ENCODE measurements at regions not wholly inside any gene's neighbourhood (a gene's known extent, or its start where the extent isn't known, plus 50 kb on each side); places are given as distances from the start of the nearest gene placed in this dataset.

DNA sequence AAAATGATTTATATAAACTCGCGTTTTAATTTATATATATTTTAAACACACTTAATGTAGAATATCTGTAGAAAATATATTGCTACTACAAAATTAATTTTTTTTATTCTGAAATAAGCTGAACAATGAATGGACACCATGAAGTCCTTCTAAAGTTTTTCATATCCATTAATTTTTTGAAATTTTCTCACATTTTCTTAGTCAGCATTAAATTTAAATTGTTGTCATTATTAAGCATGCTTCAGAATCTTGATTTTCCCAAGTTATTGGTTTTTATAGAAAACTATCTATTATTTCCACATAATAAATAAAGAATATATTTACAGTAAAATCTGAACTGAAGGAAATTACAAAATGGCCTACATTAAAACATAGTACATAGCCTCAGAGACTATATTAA lies 1314.9 kb upstream of the CDH6 start:
- no peaks in the 10 kb centered on the region for H3K4me1 ChIP-seq (ENCODE audit: insufficient read depth, poor library complexity, severe bottlenecking)
- ATAC-seq (ENCODE audit: low read depth) = no peak
- TF ChIP-seq, protein P1, sequence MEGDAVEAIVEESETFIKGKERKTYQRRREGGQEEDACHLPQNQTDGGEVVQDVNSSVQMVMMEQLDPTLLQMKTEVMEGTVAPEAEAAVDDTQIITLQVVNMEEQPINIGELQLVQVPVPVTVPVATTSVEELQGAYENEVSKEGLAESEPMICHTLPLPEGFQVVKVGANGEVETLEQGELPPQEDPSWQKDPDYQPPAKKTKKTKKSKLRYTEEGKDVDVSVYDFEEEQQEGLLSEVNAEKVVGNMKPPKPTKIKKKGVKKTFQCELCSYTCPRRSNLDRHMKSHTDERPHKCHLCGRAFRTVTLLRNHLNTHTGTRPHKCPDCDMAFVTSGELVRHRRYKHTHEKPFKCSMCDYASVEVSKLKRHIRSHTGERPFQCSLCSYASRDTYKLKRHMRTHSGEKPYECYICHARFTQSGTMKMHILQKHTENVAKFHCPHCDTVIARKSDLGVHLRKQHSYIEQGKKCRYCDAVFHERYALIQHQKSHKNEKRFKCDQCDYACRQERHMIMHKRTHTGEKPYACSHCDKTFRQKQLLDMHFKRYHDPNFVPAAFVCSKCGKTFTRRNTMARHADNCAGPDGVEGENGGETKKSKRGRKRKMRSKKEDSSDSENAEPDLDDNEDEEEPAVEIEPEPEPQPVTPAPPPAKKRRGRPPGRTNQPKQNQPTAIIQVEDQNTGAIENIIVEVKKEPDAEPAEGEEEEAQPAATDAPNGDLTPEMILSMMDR (IDR thresholded peaks at IDR 0.05; ENCODE audit: poor library complexity, severe bottlenecking) = no peak
- peaks cover 13% of the 10 kb centered on the region for H3K27me3 ChIP-seq (ENCODE audit: insufficient read depth, poor library complexity, severe bottlenecking)
- no peak overlapping the region for H3K4me3 ChIP-seq (ENCODE audit: severe bottlenecking)
- DNase-seq (ENCODE audit: low spot score) = no peak
- H3K9me3 ChIP-seq (ENCODE audit: severe bottlenecking) = peaks cover 10% of the 10 kb centered on the region
- H3K36me3 ChIP-seq (ENCODE audit: low read depth) = no peaks in the 10 kb centered on the region
- no peak overlapping the region for H3K27ac ChIP-seq (ENCODE audit: poor library complexity, severe bottlenecking)

DNA sequence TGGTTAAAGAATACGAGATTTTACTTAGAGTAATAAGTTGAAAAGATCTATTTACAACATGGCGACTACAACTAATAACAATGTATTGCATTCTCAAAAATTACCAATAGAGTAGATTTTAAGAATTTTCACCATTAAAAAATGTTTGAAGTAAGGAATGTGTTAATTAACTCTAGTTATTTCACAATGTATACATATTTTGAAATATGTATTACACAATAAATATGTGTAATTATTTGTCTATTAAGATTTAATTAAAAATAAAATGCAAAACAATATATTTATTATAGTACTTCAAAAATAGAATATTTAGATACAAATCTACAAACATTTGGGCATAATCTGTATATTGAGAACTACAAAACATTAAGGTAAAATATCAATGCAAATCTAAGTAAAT lies 1326.3 kb upstream of the CDH6 start:
- no peak for ATAC-seq (ENCODE audit: low read depth)
- no peak for DNase-seq (ENCODE audit: low spot score)

DNA sequence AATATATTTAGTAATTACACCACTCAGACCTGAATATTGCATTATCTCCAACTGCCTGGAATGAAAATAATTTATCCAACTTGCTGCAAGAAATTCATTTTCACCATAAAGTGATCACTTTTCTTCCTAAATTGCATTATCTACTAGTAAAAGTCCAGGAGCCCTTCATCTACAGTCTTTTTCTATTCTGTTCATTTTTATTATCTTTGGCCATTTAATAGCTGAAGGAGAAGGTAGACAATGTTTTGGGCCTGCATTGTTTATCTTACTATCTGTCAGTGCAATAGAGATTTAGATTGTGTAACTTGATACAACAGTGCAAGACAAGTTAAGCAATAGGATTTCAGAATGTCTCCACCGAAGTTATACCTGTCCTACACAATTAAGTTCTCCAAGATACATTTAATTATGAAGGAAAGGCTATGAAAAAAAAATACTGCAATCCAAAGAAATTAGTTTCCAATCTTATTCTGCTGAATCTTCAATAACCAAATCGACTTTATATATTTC lies 1339.7 kb upstream of the CDH6 start:
- no peaks in the 10 kb centered on the region for H3K9me3 ChIP-seq (ENCODE audit: severe bottlenecking)
- H3K36me3 ChIP-seq (ENCODE audit: low read depth) = no peaks in the 10 kb centered on the region
- no peak overlapping the region for H3K27ac ChIP-seq (ENCODE audit: poor library complexity, severe bottlenecking)
- H3K4me3 ChIP-seq (ENCODE audit: severe bottlenecking) = no peak overlapping the region
- TF ChIP-seq, protein P1 (IDR thresholded peaks at IDR 0.05; ENCODE audit: poor library complexity, severe bottlenecking) = no peak
- no peak for DNase-seq (ENCODE audit: low spot score)
- H3K4me1 ChIP-seq (ENCODE audit: insufficient read depth, poor library complexity, severe bottlenecking) = peaks cover 3% of the 10 kb centered on the region
- no peak; the same call in 2 of the 3 replicates for ATAC-seq (ENCODE audit: low read depth)
- no peaks in the 10 kb centered on the region for H3K27me3 ChIP-seq (ENCODE audit: insufficient read depth, poor library complexity, severe bottlenecking)

More for the DNA sequence above, 1326.3 kb upstream of the CDH6 start:
- TF ChIP-seq, protein P1 (IDR thresholded peaks at IDR 0.05; ENCODE audit: poor library complexity, severe bottlenecking) = no peak
- Histone ChIP-seq H3K4me3 (ENCODE audit: severe bottlenecking) (no peak overlapping the region), H3K36me3 (ENCODE audit: low read depth) (no peaks in the 10 kb centered on the region), H3K9me3 (ENCODE audit: severe bottlenecking) (no peaks in the 10 kb centered on the region), H3K27me3 (ENCODE audit: insufficient read depth, poor library complexity, severe bottlenecking) (peaks cover 5% of the 10 kb centered on the region), H3K4me1 (ENCODE audit: insufficient read depth, poor library complexity, severe bottlenecking) (no peaks in the 10 kb centered on the region), H3K27ac (ENCODE audit: poor library complexity, severe bottlenecking) (no peak overlapping the region)

DNA sequence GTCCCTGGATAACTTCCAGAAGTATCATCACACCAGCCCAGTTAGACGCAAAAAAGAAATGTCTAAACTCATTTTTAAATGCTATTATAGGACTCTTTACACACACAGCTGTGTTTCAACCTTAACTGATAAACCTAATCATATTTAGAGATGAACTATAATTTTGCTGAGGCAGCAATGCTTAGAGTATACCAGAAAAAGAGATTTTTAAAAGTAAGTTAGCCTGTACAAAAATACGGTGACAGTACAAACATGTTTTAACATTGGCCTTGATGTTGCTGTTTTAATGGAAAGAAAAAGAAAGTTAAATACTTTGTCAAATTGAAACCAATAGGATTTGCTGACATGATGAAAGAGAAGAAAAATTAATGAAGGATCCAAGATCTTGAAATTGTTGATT lies 1341.2 kb upstream of the CDH6 start:
- H3K36me3 ChIP-seq (ENCODE audit: low read depth) = no peaks in the 10 kb centered on the region
- no peak overlapping the region for H3K4me3 ChIP-seq (ENCODE audit: severe bottlenecking)
- H3K9me3 ChIP-seq (ENCODE audit: severe bottlenecking) = no peaks in the 10 kb centered on the region
- H3K27ac ChIP-seq (ENCODE audit: poor library complexity, severe bottlenecking) = no peak overlapping the region
- H3K4me1 ChIP-seq (ENCODE audit: insufficient read depth, poor library complexity, severe bottlenecking) = peaks cover 3% of the 10 kb centered on the region
- no peak for ATAC-seq (ENCODE audit: low read depth)
- TF ChIP-seq, protein P1 (IDR thresholded peaks at IDR 0.05; ENCODE audit: poor library complexity, severe bottlenecking) = no peak
- no peaks in the 10 kb centered on the region for H3K27me3 ChIP-seq (ENCODE audit: insufficient read depth, poor library complexity, severe bottlenecking)
- no peak for DNase-seq (ENCODE audit: low spot score)

DNA sequence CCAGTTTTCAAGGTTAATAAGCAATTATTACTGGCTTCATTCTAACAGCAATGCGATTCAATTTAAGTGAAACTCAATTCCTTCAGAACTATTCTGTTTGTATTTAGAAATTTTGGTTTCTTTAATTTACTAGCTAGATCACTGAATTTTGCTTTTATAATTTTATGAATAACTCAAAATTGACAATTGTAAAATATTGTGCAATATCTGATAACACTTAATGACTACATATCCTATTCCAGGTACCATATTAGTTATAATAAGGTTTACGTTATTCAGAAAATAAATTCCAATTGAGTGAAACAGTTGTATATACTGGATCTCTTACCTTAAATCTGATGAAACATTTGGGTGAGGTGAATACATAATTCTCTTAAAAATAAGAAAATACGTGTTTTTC lies 1348.3 kb upstream of the CDH6 start:
- no peak overlapping the region for H3K4me3 ChIP-seq (ENCODE audit: severe bottlenecking)
- DNase-seq (ENCODE audit: low spot score) (no peak), ATAC-seq (ENCODE audit: low read depth) (no peak)
- H3K27ac ChIP-seq (ENCODE audit: poor library complexity, severe bottlenecking) = no peak overlapping the region
- peaks cover 14% of the 10 kb centered on the region for H3K27me3 ChIP-seq (ENCODE audit: insufficient read depth, poor library complexity, severe bottlenecking)
- TF ChIP-seq, protein P1 (IDR thresholded peaks at IDR 0.05; ENCODE audit: poor library complexity, severe bottlenecking) = no peak
- H3K36me3 ChIP-seq (ENCODE audit: low read depth) = no peaks in the 10 kb centered on the region
- no peaks in the 10 kb centered on the region for H3K9me3 ChIP-seq (ENCODE audit: severe bottlenecking)
- no peaks in the 10 kb centered on the region for H3K4me1 ChIP-seq (ENCODE audit: insufficient read depth, poor library complexity, severe bottlenecking)
